ENCODE measurements at regions not wholly inside any gene's neighbourhood (a gene's known extent, or its start where the extent isn't known, plus 50 kb on each side); places are given as distances from the start of the nearest gene placed in this dataset.
"Not testable (repeated sequence)": the region's sequence is repeated elsewhere in the genome, so short reads cannot be mapped to it uniquely, and the experiment has no call there.

DNA sequence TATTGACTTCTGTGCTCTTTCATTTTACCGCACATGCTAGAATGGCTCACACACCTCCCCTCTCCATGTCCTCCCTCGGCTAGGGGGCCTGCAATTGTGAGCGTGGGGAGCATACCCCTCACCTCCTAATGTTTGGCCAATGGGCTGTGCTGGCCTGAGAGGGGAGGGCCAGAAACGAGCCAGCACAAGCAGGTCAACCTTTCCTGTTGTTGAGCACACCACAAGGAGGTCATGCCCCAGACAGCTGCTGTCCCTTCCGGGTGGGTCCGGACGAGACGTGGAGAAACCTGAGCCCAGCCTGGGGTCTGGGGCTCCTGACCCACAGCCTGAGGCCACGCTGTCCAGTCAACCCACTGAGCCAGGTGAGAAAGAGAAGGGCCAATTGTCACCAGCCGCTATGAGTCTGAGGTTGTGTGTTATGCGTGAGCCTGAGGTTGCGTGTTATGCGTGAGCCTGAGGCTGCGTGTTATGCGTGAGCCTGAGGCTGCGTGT, 77.4 kb downstream of the TTLL2 start:
- WGBS, 2 donors (ENCODE audit: low coverage in 1 of 2), result 88 to 100% methylated on average over 2 to 16 of the region's 16 CpGs
- peaks cover 0 to 14% (median 6%) of the 10 kb centered on the region in 4 donors for H3K4me1 ChIP-seq
- no peak for DNase-seq
- peak overlapping the region in 1 of 4 donors; percentile 39 for H3K27ac ChIP-seq
- TF ChIP-seq EP300 (IDR thresholded peaks at IDR 0.05; ENCODE audit: low read depth) (no peak), POLR2A (IDR thresholded peaks at IDR 0.05) (no peak), POLR2AphosphoS5 (IDR thresholded peaks at IDR 0.05) (no peak), CTCF (IDR thresholded peaks at IDR 0.05) (no peak)
- H3K36me3 ChIP-seq, result no peaks in the 10 kb centered on the region
- no peak overlapping the region for H3K4me3 ChIP-seq
- intact Hi-C loops (cut with DNase I; ENCODE audit: low total_unique reads), result no loop called here
- in situ Hi-C loops (cut with MboI; ENCODE audit: low pct_ligation_motif_present in 1 of 4, low pct_unique_long_range_greater_than_20kb in 1 of 4, low sequenced_read_pairs in 3 of 4), result no loop called here
- no peaks in the 10 kb centered on the region for H3K9me3 ChIP-seq
- H3K27me3 ChIP-seq, result no peaks in the 10 kb centered on the region

GRCh38 chr6:167403427-167403826, 78.5 kb downstream of the TTLL2 start:
- H3K4me1 ChIP-seq, result peaks cover 0 to 14% (median 6%) of the 10 kb centered on the region in 4 donors
- no peak for TF ChIP-seq POLR2A (IDR thresholded peaks at IDR 0.05)
- TF ChIP-seq CTCF (IDR thresholded peaks at IDR 0.05), result no peak
- no peak for TF ChIP-seq POLR2AphosphoS5 (IDR thresholded peaks at IDR 0.05)
- TF ChIP-seq EP300 (IDR thresholded peaks at IDR 0.05; ENCODE audit: low read depth), result no peak
- no peaks in the 10 kb centered on the region for H3K9me3 ChIP-seq
- in situ Hi-C loops (cut with MboI; ENCODE audit: low pct_ligation_motif_present in 1 of 4, low pct_unique_long_range_greater_than_20kb in 1 of 4, low sequenced_read_pairs in 3 of 4), result no loop called here
- H3K27ac ChIP-seq, result no peak overlapping the region
- no peaks in the 10 kb centered on the region for H3K36me3 ChIP-seq
- intact Hi-C loops (cut with DNase I; ENCODE audit: low total_unique reads), result no loop called here
- no peak overlapping the region for H3K4me3 ChIP-seq
- DNase-seq, result no peak
- 81 to 92% methylated on average over 3 to 4 of the region's 4 CpGs for WGBS, 2 donors (ENCODE audit: low coverage in 1 of 2)
- no peaks in the 10 kb centered on the region for H3K27me3 ChIP-seq

- WGBS, 2 donors (ENCODE audit: low coverage in 1 of 2), result 80 to 83% methylated on average over 1 to 17 of the region's 17 CpGs
- no peak overlapping the region for H3K4me3 ChIP-seq
- no peak overlapping the region for H3K27ac ChIP-seq
- no peak for DNase-seq
- no peaks in the 10 kb centered on the region for H3K36me3 ChIP-seq
- peaks cover 0 to 14% (median 6%) of the 10 kb centered on the region in 4 donors for H3K4me1 ChIP-seq
- intact Hi-C loops (cut with DNase I; ENCODE audit: low total_unique reads) (no loop called here), in situ Hi-C loops (cut with MboI; ENCODE audit: low pct_ligation_motif_present in 1 of 4, low pct_unique_long_range_greater_than_20kb in 1 of 4, low sequenced_read_pairs in 3 of 4) (no loop called here)
- no peaks in the 10 kb centered on the region for H3K27me3 ChIP-seq
- TF ChIP-seq POLR2A (IDR thresholded peaks at IDR 0.05) (no peak), EP300 (IDR thresholded peaks at IDR 0.05; ENCODE audit: low read depth) (no peak), CTCF (IDR thresholded peaks at IDR 0.05) (no peak), POLR2AphosphoS5 (IDR thresholded peaks at IDR 0.05) (no peak)
- no peaks in the 10 kb centered on the region for H3K9me3 ChIP-seq
These were observed 79.6 kb downstream of the TTLL2 start for GRCh38 chr6:167404385-167405049.

GRCh38 chr6:167405778-167406532, 81.1 kb downstream of the TTLL2 start:
- peaks cover 0 to 13% (median 8%) of the 10 kb centered on the region in 4 donors for H3K4me1 ChIP-seq
- no peaks in the 10 kb centered on the region for H3K9me3 ChIP-seq
- 80 to 100% methylated on average over 3 to 14 of the region's 14 CpGs for WGBS, 2 donors (ENCODE audit: low coverage in 1 of 2)
- no peaks in the 10 kb centered on the region for H3K36me3 ChIP-seq
- no peak overlapping the region for H3K4me3 ChIP-seq
- in situ Hi-C loops (cut with MboI; ENCODE audit: low pct_ligation_motif_present in 1 of 4, low pct_unique_long_range_greater_than_20kb in 1 of 4, low sequenced_read_pairs in 3 of 4), result no loop called here
- no peaks in the 10 kb centered on the region for H3K27me3 ChIP-seq
- intact Hi-C loops (cut with DNase I; ENCODE audit: low total_unique reads), result no loop called here
- TF ChIP-seq EP300 (IDR thresholded peaks at IDR 0.05; ENCODE audit: low read depth) (no peak), POLR2AphosphoS5 (IDR thresholded peaks at IDR 0.05) (no peak), POLR2A (IDR thresholded peaks at IDR 0.05) (no peak), CTCF (IDR thresholded peaks at IDR 0.05) (no peak)
- no peak for DNase-seq
- H3K27ac ChIP-seq, result no peak overlapping the region

GRCh38 chr6:167406533-167407238, 81.8 kb downstream of the TTLL2 start:
- H3K27ac ChIP-seq; H3K4me3 ChIP-seq; in situ Hi-C loops (cut with MboI; ENCODE audit: low pct_ligation_motif_present in 1 of 4, low pct_unique_long_range_greater_than_20kb in 1 of 4, low sequenced_read_pairs in 3 of 4); H3K4me1 ChIP-seq; H3K9me3 ChIP-seq; H3K36me3 ChIP-seq; DNase-seq; intact Hi-C loops (cut with DNase I; ENCODE audit: low total_unique reads); H3K27me3 ChIP-seq: not testable (repeated sequence)
- 84 to 88% methylated on average over 6 to 16 of the region's 16 CpGs for WGBS, 2 donors (ENCODE audit: low coverage in 1 of 2)
